GM12865 (cell line): ENCODE measurements at regions not wholly inside any gene's neighbourhood (a gene's known extent, or its start where the extent isn't known, plus 50 kb on each side); places are given as distances from the start of the nearest gene placed in this dataset.

Experiments used
- DNase-seq: peaks from one replicate; pipeline ENCODE4 v3.0.0; 2010; ENCODE audit warnings: low read depth
- H3K4me3 ChIP-seq: 2 replicates; pipeline ENCODE4 v1.5.1; 2011; ENCODE audit warnings: mild to moderate bottlenecking, low read depth, low read length, control low read depth
- CTCF ChIP-seq: IDR thresholded peaks from 2 replicates; pipeline ENCODE4 v1.5.1; 2011; ENCODE audit warnings: low read length, control low read depth, low read depth, inconsistent platforms; ENCODE audit not compliant: insufficient read depth; ENCODE audit errors: missing control alignments

- no peak overlapping the region for H3K4me3 ChIP-seq
- DNase-seq = no peak
- no peak for TF ChIP-seq CTCF
Observed at GRCh38 chr11:98100689-98101088, 920.1 kb upstream of the CNTN5 start.

DNA sequence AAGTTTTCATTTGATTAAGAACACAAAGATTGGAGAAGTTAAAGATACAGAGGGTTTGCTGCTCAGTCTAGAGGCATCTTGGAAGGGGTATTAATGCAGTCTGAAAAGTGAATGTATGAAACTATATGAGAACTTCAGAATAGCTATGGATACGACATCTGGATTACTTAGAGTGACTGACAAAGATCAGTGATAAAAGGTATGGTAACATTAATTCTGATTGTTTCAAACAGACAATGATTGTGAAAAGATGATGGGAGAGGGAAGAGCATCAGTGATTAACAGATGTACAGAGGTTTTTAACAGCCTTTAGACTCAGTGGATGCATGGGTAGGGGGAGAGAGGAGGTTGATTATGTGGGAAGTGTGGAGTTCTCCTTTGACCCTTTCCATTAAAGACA, 919.4 kb upstream of the CNTN5 start:
- DNase-seq = no peak
- H3K4me3 ChIP-seq = no peak overlapping the region
- TF ChIP-seq CTCF = no peak

DNA sequence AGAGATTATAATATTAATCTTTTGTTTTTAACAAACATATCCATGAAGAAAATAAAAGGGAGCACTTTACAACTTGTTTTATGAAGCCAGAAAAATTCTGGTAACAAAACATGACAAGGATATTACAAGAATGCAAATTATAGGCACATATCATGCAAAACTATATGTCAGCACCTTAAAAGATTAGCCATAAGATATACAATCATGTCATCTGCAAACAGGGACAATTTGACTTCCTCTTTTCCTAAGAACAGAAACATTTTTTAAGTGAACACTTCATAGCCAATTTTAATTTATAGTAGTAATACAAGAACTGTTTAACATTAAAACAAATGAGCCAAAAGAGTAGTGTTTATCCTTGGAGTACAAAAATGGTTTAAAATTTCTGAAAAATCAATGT, 916.5 kb upstream of the CNTN5 start:
- TF ChIP-seq CTCF = no peak
- no peak overlapping the region for H3K4me3 ChIP-seq
- no peak for DNase-seq

GRCh38 chr11:98107736-98108135, 913.0 kb upstream of the CNTN5 start:
- DNase-seq = no peak
- no peak overlapping the region for H3K4me3 ChIP-seq
- no peak for TF ChIP-seq CTCF

GRCh38 chr11:98110030-98110429, 910.7 kb upstream of the CNTN5 start:
- no peak for DNase-seq
- TF ChIP-seq CTCF = no peak

GRCh38 chr11:98115873-98116272, 904.9 kb upstream of the CNTN5 start:
- H3K4me3 ChIP-seq = no peak overlapping the region
- no peak for DNase-seq
- TF ChIP-seq CTCF = no peak

More at GRCh38 chr11:98110030-98110429, 910.7 kb upstream of the CNTN5 start:
- no peak overlapping the region for H3K4me3 ChIP-seq

DNA sequence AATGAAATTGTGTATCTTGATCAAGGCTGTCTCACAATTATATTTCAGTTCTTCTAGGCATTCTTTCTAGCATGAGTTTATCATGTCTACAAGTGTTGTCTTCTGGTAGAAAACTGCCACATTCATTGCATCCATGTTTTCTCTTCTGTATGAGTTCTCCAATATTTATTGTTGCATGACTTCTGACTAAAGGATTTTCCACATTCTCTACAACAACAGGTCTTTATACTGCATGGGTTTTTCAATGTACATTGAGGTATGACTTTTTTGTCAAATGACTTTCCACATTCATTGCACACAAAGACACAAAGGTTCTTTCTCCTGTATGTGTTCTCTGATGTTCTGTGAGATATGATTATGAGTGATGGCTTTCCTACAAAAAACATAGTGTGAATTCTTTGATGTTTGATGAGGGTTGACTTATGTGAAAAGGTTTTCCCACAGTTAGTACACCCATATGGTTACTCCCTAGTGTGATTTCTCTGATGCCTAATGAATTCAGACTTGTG, 890.6 kb upstream of the CNTN5 start:
- no peak for TF ChIP-seq CTCF
- no peak overlapping the region for H3K4me3 ChIP-seq
- DNase-seq = no peak
